ENCODE measurements at regions not wholly inside any gene's neighbourhood (a gene's known extent, or its start where the extent isn't known, plus 50 kb on each side); places are given as distances from the start of the nearest gene placed in this dataset.
"Not testable (repeated sequence)": the region's sequence is repeated elsewhere in the genome, so short reads cannot be mapped to it uniquely, and the experiment has no call there.

DNA sequence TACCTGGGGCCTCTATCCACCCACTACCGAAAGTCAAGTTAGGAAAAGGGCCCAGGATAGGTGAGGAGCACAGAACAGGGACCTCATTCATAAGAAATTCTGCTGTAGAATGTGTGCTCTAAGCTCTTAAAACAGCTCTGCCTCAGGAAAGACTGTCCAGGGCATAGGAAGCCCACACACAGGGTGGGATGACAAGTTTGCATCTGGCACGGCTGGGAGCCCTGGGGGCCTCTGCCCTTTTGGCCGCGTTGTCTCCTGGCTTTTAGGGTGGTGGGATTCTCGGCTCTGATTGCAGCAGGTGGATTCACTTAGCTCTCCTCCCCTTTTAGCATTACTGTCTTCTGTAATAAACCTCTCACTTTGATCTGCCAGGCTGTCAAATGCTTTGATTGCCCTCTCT lies 389.5 kb upstream of the ZNF337 start:
- H3K27me3 ChIP-seq (ENCODE audit: insufficient read depth, low read length); H3K9ac ChIP-seq (ENCODE audit: low read depth, low read length); H3K9me3 ChIP-seq (ENCODE audit: insufficient read depth, low read depth, low read length); H3K4me1 ChIP-seq (ENCODE audit: insufficient read depth, low read length); H3K27ac ChIP-seq (ENCODE audit: low read length); H3K36me3 ChIP-seq (ENCODE audit: insufficient read depth, low read depth, low read length); H3K4me3 ChIP-seq (ENCODE audit: low read length): not testable (repeated sequence)

DNA sequence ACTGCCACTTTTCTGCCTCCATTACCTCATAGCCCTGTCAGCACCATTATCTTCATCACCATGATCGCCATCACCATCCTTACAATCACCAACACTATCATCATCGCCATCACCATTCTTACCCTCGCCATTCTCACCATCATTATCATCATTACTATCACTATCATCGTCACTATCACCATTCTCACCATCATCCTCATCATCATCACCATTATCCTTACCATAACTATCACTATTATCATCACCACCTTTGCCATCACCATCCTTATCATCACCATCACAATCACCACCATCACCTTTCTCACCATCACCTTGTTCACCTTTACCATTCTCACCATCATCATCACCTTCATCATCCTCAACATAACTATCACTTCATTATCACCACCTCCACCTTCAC lies 377.3 kb upstream of the ZNF337 start:
- H3K4me3 ChIP-seq (ENCODE audit: low read length); H3K4me1 ChIP-seq (ENCODE audit: insufficient read depth, low read length); H3K27me3 ChIP-seq (ENCODE audit: insufficient read depth, low read length); H3K9me3 ChIP-seq (ENCODE audit: insufficient read depth, low read depth, low read length); H3K27ac ChIP-seq (ENCODE audit: low read length); H3K36me3 ChIP-seq (ENCODE audit: insufficient read depth, low read depth, low read length); H3K9ac ChIP-seq (ENCODE audit: low read depth, low read length): not testable (repeated sequence)

DNA sequence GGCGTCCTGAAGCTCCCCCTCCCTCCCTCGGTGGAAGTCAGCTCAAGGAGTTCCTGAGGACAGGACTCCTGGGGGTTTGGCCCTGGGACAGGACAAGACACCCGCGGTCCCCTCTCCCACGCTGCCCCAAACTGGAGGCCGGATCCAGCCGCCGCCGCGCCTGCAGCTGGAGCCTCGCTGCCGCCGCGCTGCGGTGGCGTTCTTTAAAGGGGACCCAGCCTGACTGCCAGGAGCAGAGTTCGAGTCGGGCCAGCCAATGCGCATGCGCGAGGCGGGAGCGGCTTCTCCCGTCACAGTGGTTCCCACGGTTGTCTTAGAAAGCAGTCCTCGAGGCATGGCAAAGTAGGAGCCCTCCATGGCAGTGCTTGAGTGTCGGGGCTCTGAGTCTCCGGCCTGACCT lies 362.7 kb upstream of the ZNF337 start:
- H3K27me3 ChIP-seq (ENCODE audit: insufficient read depth, low read length); H3K9me3 ChIP-seq (ENCODE audit: insufficient read depth, low read depth, low read length); H3K27ac ChIP-seq (ENCODE audit: low read length); H3K36me3 ChIP-seq (ENCODE audit: insufficient read depth, low read depth, low read length); H3K9ac ChIP-seq (ENCODE audit: low read depth, low read length); H3K4me3 ChIP-seq (ENCODE audit: low read length); H3K4me1 ChIP-seq (ENCODE audit: insufficient read depth, low read length): not testable (repeated sequence)

DNA sequence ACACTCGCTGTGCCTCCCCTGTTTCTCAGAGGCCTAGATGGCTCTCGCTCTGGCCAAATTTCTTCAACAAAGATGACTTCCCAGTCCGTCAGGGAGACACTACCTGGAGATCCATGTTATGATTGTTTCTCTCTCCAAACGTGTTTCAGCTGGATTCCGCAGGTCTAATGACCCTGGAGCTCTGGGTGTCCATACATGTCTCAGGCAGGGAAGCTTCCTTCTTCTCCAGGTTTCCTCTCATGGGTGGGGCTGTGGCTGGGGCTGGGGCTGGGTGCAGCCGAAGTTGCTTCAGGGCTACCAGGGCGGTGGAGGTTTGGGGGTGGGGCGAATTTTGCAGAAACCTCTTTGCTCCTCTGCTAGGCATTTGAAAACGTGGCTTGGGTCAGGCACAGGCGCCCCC lies 361.8 kb upstream of the ZNF337 start:
- H3K27ac ChIP-seq (ENCODE audit: low read length); H3K36me3 ChIP-seq (ENCODE audit: insufficient read depth, low read depth, low read length); H3K9me3 ChIP-seq (ENCODE audit: insufficient read depth, low read depth, low read length); H3K9ac ChIP-seq (ENCODE audit: low read depth, low read length); H3K27me3 ChIP-seq (ENCODE audit: insufficient read depth, low read length); H3K4me1 ChIP-seq (ENCODE audit: insufficient read depth, low read length); H3K4me3 ChIP-seq (ENCODE audit: low read length): not testable (repeated sequence)

DNA sequence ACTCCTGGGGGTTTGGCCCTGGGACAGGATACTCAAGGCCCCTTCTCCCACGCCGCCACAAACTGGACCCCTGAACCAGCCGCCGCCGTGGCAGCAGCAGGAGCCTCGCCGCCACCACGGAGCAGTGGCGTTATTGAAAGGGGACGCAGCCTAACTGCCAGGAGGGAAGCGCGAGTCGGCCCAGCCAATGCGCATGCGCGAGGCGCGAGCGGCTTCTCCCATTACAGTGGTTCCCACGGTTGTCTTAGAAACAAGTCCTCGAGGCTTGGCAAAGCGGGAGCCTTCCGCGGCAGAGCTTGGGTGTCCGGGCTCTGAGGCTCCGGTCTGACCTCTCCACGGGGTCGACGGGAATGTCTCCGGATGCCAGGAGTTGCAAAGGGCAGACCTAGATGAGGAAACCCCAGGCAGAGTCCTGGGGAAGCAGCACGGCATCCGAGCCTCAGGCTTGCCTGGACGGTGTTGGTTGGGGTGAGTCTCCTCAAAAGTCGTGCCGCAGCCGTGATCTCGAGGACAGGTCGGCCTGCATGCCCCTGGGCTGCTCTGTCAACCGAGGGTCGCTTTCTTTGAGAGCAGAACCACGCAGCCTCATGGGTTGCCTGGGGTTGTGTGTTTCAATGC lies 360.6 kb upstream of the ZNF337 start:
- H3K27me3 ChIP-seq (ENCODE audit: insufficient read depth, low read length); H3K9ac ChIP-seq (ENCODE audit: low read depth, low read length); H3K4me1 ChIP-seq (ENCODE audit: insufficient read depth, low read length); H3K27ac ChIP-seq (ENCODE audit: low read length); H3K4me3 ChIP-seq (ENCODE audit: low read length); H3K36me3 ChIP-seq (ENCODE audit: insufficient read depth, low read depth, low read length); H3K9me3 ChIP-seq (ENCODE audit: insufficient read depth, low read depth, low read length): not testable (repeated sequence)

DNA sequence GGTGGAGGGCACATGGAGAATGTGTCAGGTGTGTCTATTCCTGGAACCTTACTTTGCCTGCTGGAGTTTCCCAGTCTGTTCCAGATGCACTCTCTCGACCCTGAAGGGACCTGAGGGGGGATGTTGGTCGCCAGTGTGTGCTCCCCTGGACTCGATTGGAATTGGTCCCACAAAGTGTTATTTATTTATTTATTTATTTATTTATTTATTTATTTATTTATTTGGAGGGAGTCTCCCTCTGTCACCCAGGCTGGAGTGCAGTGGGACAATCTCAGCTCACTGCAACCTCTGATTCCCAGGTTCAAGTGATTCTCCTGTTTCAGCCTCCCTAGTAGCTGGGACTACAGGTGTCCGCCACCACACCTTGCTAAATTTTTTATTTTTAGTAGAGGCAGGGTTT lies 329.1 kb upstream of the ZNF337 start:
- H3K36me3 ChIP-seq (ENCODE audit: insufficient read depth, low read depth, low read length); H3K27me3 ChIP-seq (ENCODE audit: insufficient read depth, low read length); H3K4me1 ChIP-seq (ENCODE audit: insufficient read depth, low read length); H3K4me3 ChIP-seq (ENCODE audit: low read length); H3K9me3 ChIP-seq (ENCODE audit: insufficient read depth, low read depth, low read length); H3K9ac ChIP-seq (ENCODE audit: low read depth, low read length); H3K27ac ChIP-seq (ENCODE audit: low read length): not testable (repeated sequence)

DNA sequence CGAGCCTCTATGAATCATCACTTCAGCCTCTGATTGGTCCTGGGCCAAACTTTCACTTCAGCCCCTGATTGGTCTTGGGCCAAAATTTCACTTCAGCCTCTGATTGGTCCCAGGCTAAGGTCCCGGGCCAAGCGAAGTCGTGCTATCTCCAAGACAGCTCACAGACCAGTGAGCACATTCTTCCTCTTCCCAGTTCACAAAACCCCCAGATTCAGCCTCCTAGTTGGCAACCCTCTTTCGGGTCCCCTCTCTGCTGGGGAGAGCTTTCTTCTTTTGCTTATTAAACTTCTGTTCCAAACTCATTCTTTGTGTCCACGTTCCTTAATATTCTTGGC lies 314.3 kb upstream of the ZNF337 start:
- H3K27ac ChIP-seq (ENCODE audit: low read length); H3K4me1 ChIP-seq (ENCODE audit: insufficient read depth, low read length); H3K4me3 ChIP-seq (ENCODE audit: low read length); H3K9ac ChIP-seq (ENCODE audit: low read depth, low read length); H3K27me3 ChIP-seq (ENCODE audit: insufficient read depth, low read length); H3K9me3 ChIP-seq (ENCODE audit: insufficient read depth, low read depth, low read length); H3K36me3 ChIP-seq (ENCODE audit: insufficient read depth, low read depth, low read length): not testable (repeated sequence)

DNA sequence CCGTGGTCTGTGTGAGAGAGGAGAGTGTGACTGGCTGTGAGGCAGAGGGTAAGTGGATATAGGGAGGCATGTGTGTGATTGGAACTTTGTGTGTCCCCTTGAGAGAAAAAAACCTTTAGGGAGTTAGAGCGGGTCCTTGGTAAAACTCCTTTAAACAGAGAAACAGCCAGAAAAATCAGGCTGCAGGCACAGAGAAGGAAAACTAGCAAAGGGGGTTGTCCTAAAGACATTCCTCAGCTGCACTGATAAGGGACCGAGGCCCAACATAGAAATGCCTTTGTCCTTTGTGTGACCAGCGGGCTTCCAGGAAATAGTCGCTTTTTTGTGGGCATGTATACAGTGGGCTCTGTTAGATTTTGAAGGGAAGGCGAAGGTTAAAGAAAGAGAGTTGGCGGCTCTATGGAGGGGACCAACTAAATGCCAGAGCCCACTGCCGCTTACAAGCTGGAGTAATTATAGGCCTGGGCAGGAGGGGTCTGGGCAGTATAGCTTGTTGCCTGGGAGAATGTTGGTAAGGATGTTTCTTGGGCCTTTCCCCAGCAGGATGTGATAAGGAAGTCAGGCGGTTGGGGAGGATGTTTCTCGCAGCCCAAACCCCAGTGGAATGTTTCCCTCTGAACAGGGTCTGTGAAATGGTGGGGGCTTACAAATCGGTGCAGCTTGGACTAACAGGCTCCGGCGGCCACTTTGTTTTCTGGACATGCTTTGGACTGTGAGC lies 313.7 kb upstream of the ZNF337 start:
- not testable (repeated sequence) for H3K27ac ChIP-seq (ENCODE audit: low read length); H3K36me3 ChIP-seq (ENCODE audit: insufficient read depth, low read depth, low read length); H3K9me3 ChIP-seq (ENCODE audit: insufficient read depth, low read depth, low read length); H3K27me3 ChIP-seq (ENCODE audit: insufficient read depth, low read length); H3K4me1 ChIP-seq (ENCODE audit: insufficient read depth, low read length)
- Histone ChIP-seq H3K9ac (ENCODE audit: low read depth, low read length) (peak overlapping the region; percentile 68), H3K4me3 (ENCODE audit: low read length) (peak overlapping the region; percentile 62)

DNA sequence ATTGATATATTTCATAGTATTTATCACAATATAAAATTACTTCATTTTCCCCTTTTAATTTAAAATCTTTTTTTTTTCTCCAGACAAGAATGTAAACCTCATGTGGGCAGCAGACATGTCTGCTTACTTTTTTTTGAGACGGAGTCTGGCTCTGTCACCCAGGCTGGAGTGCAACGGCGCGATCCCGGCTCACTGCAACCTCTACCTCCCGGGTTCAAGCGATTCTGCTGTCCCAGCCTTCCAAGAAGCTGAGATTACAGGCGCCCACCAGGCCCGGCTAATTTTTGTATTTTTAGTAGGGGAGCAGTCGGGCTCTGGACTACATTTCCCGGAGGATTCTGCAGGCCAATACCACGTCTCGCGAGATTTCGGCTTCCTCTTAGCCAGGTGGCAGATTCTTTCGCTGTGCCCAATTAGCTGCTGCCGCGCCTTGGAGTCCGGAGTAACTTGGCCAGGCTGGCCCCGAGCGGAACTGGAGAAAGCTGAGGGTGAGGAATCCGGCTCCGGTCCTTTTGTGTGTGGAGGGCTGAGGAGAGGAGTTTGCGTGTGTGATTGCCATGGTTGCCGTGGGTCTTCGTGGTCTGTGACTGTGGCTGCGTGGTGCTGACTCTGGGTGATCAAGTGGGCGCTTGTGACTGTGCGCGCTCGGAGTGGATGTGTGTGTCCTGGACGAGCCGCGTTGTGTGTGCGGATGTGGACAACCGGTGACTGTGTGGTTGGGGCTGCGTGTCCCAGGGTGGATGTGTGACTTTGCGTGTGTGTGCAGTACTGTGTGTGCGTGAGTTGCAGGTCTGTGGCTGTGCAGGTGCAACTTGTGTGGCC lies 313.0 kb upstream of the ZNF337 start:
- not testable (repeated sequence) for H3K9me3 ChIP-seq (ENCODE audit: insufficient read depth, low read depth, low read length); H3K27me3 ChIP-seq (ENCODE audit: insufficient read depth, low read length); H3K27ac ChIP-seq (ENCODE audit: low read length); H3K36me3 ChIP-seq (ENCODE audit: insufficient read depth, low read depth, low read length); H3K4me1 ChIP-seq (ENCODE audit: insufficient read depth, low read length)
- Histone ChIP-seq H3K4me3 (ENCODE audit: low read length) (peak overlapping the region; percentile 62), H3K9ac (ENCODE audit: low read depth, low read length) (peak overlapping the region; percentile 68)

DNA sequence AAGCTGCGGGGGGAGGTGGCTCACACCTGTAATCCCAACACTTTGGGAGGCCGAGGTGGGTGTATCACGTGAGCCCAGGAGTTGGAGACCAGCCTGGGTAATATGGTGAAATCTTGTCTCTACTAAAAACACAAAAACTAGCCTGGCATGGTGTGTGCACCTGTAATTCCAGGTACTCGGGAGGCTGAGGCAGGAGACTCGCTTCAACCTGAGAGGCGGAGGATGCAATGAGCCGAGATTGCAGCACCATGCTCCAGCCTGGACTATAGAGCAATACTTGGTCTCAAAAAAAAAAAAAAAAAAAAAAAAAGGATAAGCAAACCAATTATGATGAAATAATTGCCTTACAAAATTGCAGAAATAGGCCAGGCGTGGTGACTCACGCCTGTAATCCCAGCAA lies 311.4 kb upstream of the ZNF337 start:
- H3K9ac ChIP-seq (ENCODE audit: low read depth, low read length); H3K4me3 ChIP-seq (ENCODE audit: low read length); H3K27me3 ChIP-seq (ENCODE audit: insufficient read depth, low read length); H3K27ac ChIP-seq (ENCODE audit: low read length); H3K36me3 ChIP-seq (ENCODE audit: insufficient read depth, low read depth, low read length); H3K9me3 ChIP-seq (ENCODE audit: insufficient read depth, low read depth, low read length); H3K4me1 ChIP-seq (ENCODE audit: insufficient read depth, low read length): not testable (repeated sequence)

DNA sequence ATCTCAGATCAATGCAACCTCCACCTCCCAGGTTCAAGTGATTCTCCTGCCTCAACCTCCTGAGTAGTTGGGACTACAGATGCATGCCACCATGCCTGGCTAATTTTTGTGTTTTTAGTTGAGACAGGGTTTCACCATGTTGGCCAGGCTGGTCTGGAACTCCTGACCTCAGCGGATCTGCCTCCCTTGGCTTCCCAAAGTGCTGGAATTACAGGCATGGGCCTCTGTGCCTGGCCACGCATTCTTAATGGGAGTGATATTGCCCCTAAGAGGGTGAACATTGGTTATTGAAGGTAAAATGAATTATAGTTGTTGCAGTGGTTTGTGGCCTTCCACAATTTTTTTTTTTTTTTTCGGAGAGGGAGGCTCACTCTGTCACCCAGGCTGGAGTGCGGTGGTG lies 309.5 kb upstream of the ZNF337 start:
- H3K4me3 ChIP-seq (ENCODE audit: low read length); H3K9me3 ChIP-seq (ENCODE audit: insufficient read depth, low read depth, low read length); H3K27me3 ChIP-seq (ENCODE audit: insufficient read depth, low read length); H3K27ac ChIP-seq (ENCODE audit: low read length); H3K4me1 ChIP-seq (ENCODE audit: insufficient read depth, low read length); H3K9ac ChIP-seq (ENCODE audit: low read depth, low read length); H3K36me3 ChIP-seq (ENCODE audit: insufficient read depth, low read depth, low read length): not testable (repeated sequence)

DNA sequence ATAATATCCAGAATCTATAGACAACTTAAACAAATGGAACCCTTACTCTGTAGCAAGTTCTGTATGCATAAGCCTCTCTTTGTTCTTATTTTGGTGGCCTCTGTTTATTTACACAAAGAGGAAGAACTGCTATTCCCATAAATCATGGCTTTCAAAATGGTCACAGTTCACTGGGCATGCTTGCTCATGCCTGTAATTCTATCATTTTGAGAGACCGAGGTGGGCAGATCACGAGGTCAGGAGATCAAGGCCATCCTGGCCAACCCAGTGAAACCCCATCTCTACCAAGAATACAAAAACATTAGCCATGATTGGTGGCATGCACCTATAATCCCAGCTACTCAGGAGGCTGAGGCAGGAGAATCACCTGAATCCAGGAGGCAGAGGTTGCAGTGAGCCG lies 307.3 kb upstream of the ZNF337 start:
- H3K27ac ChIP-seq (ENCODE audit: low read length); H3K4me1 ChIP-seq (ENCODE audit: insufficient read depth, low read length); H3K4me3 ChIP-seq (ENCODE audit: low read length); H3K9me3 ChIP-seq (ENCODE audit: insufficient read depth, low read depth, low read length); H3K27me3 ChIP-seq (ENCODE audit: insufficient read depth, low read length); H3K36me3 ChIP-seq (ENCODE audit: insufficient read depth, low read depth, low read length); H3K9ac ChIP-seq (ENCODE audit: low read depth, low read length): not testable (repeated sequence)

All from iPS-20b (cell line).